H9 (cell line): ENCODE measurements at regions not wholly inside any gene's neighbourhood (a gene's known extent, or its start where the extent isn't known, plus 50 kb on each side); places are given as distances from the start of the nearest gene placed in this dataset.
A peak's percentile ranks its signal among the peaks of the same experiment; 100 is the strongest.

Experiments
- DNase-seq: peaks from one replicate; pipeline ENCODE4 v3.0.0-alpha.2; 2017
- H2AFZ ChIP-seq: one replicate; pipeline ENCODE4 v1.6.1; 2013; ENCODE audit warnings: mild to moderate bottlenecking, low read length, control low read depth, moderate library complexity
- H2AK5ac ChIP-seq: 2 replicates; pipeline ENCODE4 v1.6.1; 2013; ENCODE audit warnings: low read length, control low read depth, mixed read lengths; ENCODE audit not compliant: insufficient read length
- H2BK120ac ChIP-seq: one replicate; pipeline ENCODE4 v1.6.1; 2013; ENCODE audit warnings: low read depth, mild to moderate bottlenecking, low read length, control low read depth, inconsistent platforms; ENCODE audit not compliant: poor library complexity, severe bottlenecking
- H2BK12ac ChIP-seq: 2 replicates; pipeline ENCODE4 v1.6.1; 2013; ENCODE audit warnings: low read length, control low read depth, mixed read lengths, low read depth; ENCODE audit not compliant: insufficient read length
- H2BK15ac ChIP-seq: 2 replicates; pipeline ENCODE4 v1.6.1; 2013; ENCODE audit warnings: low read depth, low read length, control low read depth
- H2BK20ac ChIP-seq: one replicate; pipeline ENCODE4 v1.6.1; 2013; ENCODE audit warnings: low read depth, mild to moderate bottlenecking, low read length, control low read depth, inconsistent platforms; ENCODE audit not compliant: poor library complexity, severe bottlenecking
- H2BK5ac ChIP-seq: 2 replicates; pipeline ENCODE4 v1.6.1; 2013; ENCODE audit warnings: low read length, control low read depth, mixed read lengths; ENCODE audit not compliant: insufficient read length
- H3K14ac ChIP-seq: 2 replicates; pipeline ENCODE4 v1.6.1; 2013; ENCODE audit warnings: low read length, control low read depth; ENCODE audit not compliant: insufficient read depth
- H3K18ac ChIP-seq: 2 replicates; pipeline ENCODE4 v1.6.1; 2013; ENCODE audit warnings: low read depth, mild to moderate bottlenecking, mixed read lengths, low read length, control low read depth; ENCODE audit not compliant: insufficient read length
- H3K23ac ChIP-seq: 2 replicates; pipeline ENCODE4 v1.6.1; 2013; ENCODE audit warnings: low read length, control low read depth, mixed read lengths, low read depth; ENCODE audit not compliant: insufficient read length
- H3K23me2 ChIP-seq: 2 replicates; pipeline ENCODE4 v1.6.1; 2013; ENCODE audit warnings: low read depth, mild to moderate bottlenecking, mixed read lengths, low read length, control low read depth; ENCODE audit not compliant: insufficient read length, poor library complexity, severe bottlenecking
- H3K27ac ChIP-seq: 2 replicates; pipeline ENCODE4 v1.5.1; 2013; ENCODE audit warnings: low read length, control low read depth, mixed read lengths, low read depth; ENCODE audit not compliant: insufficient read length
- H3K27me3 ChIP-seq: 2 replicates; pipeline ENCODE4 v1.6.1; 2013; ENCODE audit warnings: low read length, control low read depth, inconsistent platforms; ENCODE audit not compliant: insufficient read depth
- H3K4ac ChIP-seq: 2 replicates; pipeline ENCODE4 v1.6.1; 2013; ENCODE audit warnings: low read depth, mild to moderate bottlenecking, control low read depth, inconsistent platforms, low read length, moderate library complexity
- H3K4me1 ChIP-seq: 2 replicates; pipeline ENCODE4 v1.6.1; 2013; ENCODE audit warnings: low read length, control low read depth, inconsistent platforms; ENCODE audit not compliant: insufficient read depth
- H3K4me2 ChIP-seq: 2 replicates; pipeline ENCODE4 v1.6.1; 2013; ENCODE audit warnings: low read length, control low read depth, mixed read lengths; ENCODE audit not compliant: insufficient read length, insufficient read depth
- H3K56ac ChIP-seq: 2 replicates; pipeline ENCODE4 v1.6.1; 2013; ENCODE audit warnings: low read depth, mild to moderate bottlenecking, mixed read lengths, low read length, control low read depth; ENCODE audit not compliant: insufficient read length
- H3K79me1 ChIP-seq: 2 replicates; pipeline ENCODE4 v1.6.1; 2013; ENCODE audit warnings: low read depth, mild to moderate bottlenecking, moderate library complexity, low read length, control low read depth, inconsistent platforms; ENCODE audit not compliant: insufficient read depth, poor library complexity, severe bottlenecking
- H3K79me2 ChIP-seq: 2 replicates; pipeline ENCODE4 v1.6.1; 2013; ENCODE audit warnings: low read length, control low read depth, inconsistent platforms; ENCODE audit not compliant: insufficient read depth
- H3K9ac ChIP-seq: 2 replicates; pipeline ENCODE4 v1.6.1; 2013; ENCODE audit warnings: low read length, control low read depth, mixed read lengths; ENCODE audit not compliant: insufficient read length; ENCODE audit errors: extremely low read depth
- H3K9me3 ChIP-seq: one replicate; pipeline ENCODE4 v1.6.1; 2013; ENCODE audit warnings: low read depth, low read length, inconsistent platforms; ENCODE audit not compliant: control insufficient read depth
- H3T11ph ChIP-seq: one replicate; pipeline ENCODE4 v1.6.1; 2013; ENCODE audit warnings: mild to moderate bottlenecking, low read length, control low read depth, inconsistent platforms
- H4K20me1 ChIP-seq: one replicate; pipeline ENCODE4 v1.6.1; 2013; ENCODE audit not compliant: control insufficient read depth, insufficient read length, insufficient read depth
- H4K5ac ChIP-seq: 2 replicates; pipeline ENCODE4 v1.6.1; 2013; ENCODE audit warnings: low read depth, mild to moderate bottlenecking, mixed read lengths, low read length, control low read depth; ENCODE audit not compliant: insufficient read length
- H4K8ac ChIP-seq: replicated peaks from 2 replicates; pipeline ENCODE4 v1.6.1; 2013; ENCODE audit warnings: low read length, control low read depth, mixed read lengths, low read depth; ENCODE audit not compliant: insufficient read length
- H4K91ac ChIP-seq: 2 replicates; pipeline ENCODE4 v1.6.1; 2013; ENCODE audit warnings: low read depth, mild to moderate bottlenecking, moderate library complexity, mixed read lengths, low read length, control low read depth; ENCODE audit not compliant: insufficient read length
- H3K27ac Mint-ChIP-seq, 3 experiments: 2 replicates in 2 of 3; 3 replicates in 1 of 3; pipeline ENCODE4 v1.8.0; 2020 to 2021; ENCODE audit warnings: mixed read lengths in 3 of 3, mild to moderate bottlenecking in 1 of 3, moderate library complexity in 1 of 3
- H3K27me3 Mint-ChIP-seq: 2 replicates; pipeline ENCODE4 v1.8.0; 2021; ENCODE audit warnings: low read depth, mild to moderate bottlenecking, moderate library complexity, mixed read lengths
- H3K36me3 Mint-ChIP-seq, 3 experiments: 2 replicates in 2 of 3; 3 replicates in 1 of 3; pipeline ENCODE4 v1.8.0; 2020 to 2021; ENCODE audit warnings: low read depth in 3 of 3, mixed read lengths in 3 of 3; ENCODE audit not compliant: insufficient read depth in 1 of 3
- H3K4me1 Mint-ChIP-seq, 2 experiments: 2 replicates each; pipeline ENCODE4 v1.8.0; 2020; ENCODE audit warnings: mixed read lengths in 2 of 2
- H3K4me3 Mint-ChIP-seq, 2 experiments: 2 replicates in 1 of 2; 3 replicates in 1 of 2; pipeline ENCODE4 v1.8.0; 2020 to 2021; ENCODE audit warnings: mild to moderate bottlenecking in 2 of 2, mixed read lengths in 2 of 2, moderate library complexity in 1 of 2
- H3K9me3 Mint-ChIP-seq, 2 experiments: 2 replicates in 1 of 2; 3 replicates in 1 of 2; pipeline ENCODE4 v1.8.0; 2020; ENCODE audit warnings: mild to moderate bottlenecking in 2 of 2, mixed read lengths in 2 of 2, moderate library complexity in 1 of 2
- CTCF ChIP-seq: fragments of 200-600 bp; sonication (generic); conservative IDR thresholded peaks from 3 replicates; pipeline ENCODE4 v1.8.0; 2021; ENCODE audit warnings: antibody characterized with exemption, mild to moderate bottlenecking
- WGBS: extraction: QIAGEN DNeasy Blood & Tissue Kit; methylation state at CpG from one replicate; pipeline ENCODE4 v1.1.7; 2013; ENCODE audit warnings: missing lambda C conversion rate, low lambda C conversion rate, mixed read lengths; ENCODE audit not compliant: insufficient read length; ENCODE audit errors: extremely low coverage; 5-methylcytosine and 5-hydroxymethylcytosine counted together

GRCh38 chr6:40720375-40720748 is 133.2 kb upstream of the LRFN2 start:
- no peak overlapping the region for H3K18ac ChIP-seq
- no peak overlapping the region for H2BK5ac ChIP-seq
- peak overlapping the region; percentile 70; the same call in 1 of the 2 replicates for H3K14ac ChIP-seq
- H4K5ac ChIP-seq: no peak overlapping the region
- no peak overlapping the region for H2BK15ac ChIP-seq
- H3K27ac ChIP-seq: no peak overlapping the region
- H3K23ac ChIP-seq: no peak overlapping the region
- Mint-ChIP-seq H3K9me3 (no peaks in the 10 kb centered on the region), H3K27ac (peak overlapping the region in 2 of 3 experiments; percentile 68 to 88; a peak in 1 of 7 replicates), H3K27me3 (peaks cover 2% of the 10 kb centered on the region), H3K36me3 (no peaks in the 10 kb centered on the region), H3K4me1 (peaks cover 32 to 37% of the 10 kb centered on the region in 2 experiments), H3K4me3 (peak overlapping the region in 1 of 2 experiments; percentile 12; a peak in 1 of 5 replicates)
- TF ChIP-seq CTCF: no peak
- no peak overlapping the region for H2BK120ac ChIP-seq
- H3K27me3 ChIP-seq: no peaks in the 10 kb centered on the region
- H3K9ac ChIP-seq: no peak overlapping the region
- no peaks in the 10 kb centered on the region for H3K79me1 ChIP-seq
- peaks cover 5% of the 10 kb centered on the region; the same call in 1 of the 2 replicates for H3K4me1 ChIP-seq
- no peaks in the 10 kb centered on the region for H3K23me2 ChIP-seq
- H3K4me2 ChIP-seq: peak overlapping the region; percentile 15
- H4K91ac ChIP-seq: no peak overlapping the region
- no peak overlapping the region for H4K8ac ChIP-seq
- no peak for DNase-seq
- no peak overlapping the region for H2AFZ ChIP-seq
- no peak overlapping the region for H3K56ac ChIP-seq
- H4K20me1 ChIP-seq: no peaks in the 10 kb centered on the region
- H2AK5ac ChIP-seq: no peak overlapping the region
- H3K79me2 ChIP-seq: no peaks in the 10 kb centered on the region; the same call in 1 of the 2 replicates
- WGBS: no CpG with 5 or more reads among the region's 2 CpGs
- no peak overlapping the region for H2BK20ac ChIP-seq
- H3T11ph ChIP-seq: no peak overlapping the region
- no peaks in the 10 kb centered on the region for H3K9me3 ChIP-seq
- H2BK12ac ChIP-seq: no peak overlapping the region
- H3K4ac ChIP-seq: no peak overlapping the region
